HG02623 (cell line): ENCODE measurements at regions not wholly inside any gene's neighbourhood (a gene's known extent, or its start where the extent isn't known, plus 50 kb on each side); places are given as distances from the start of the nearest gene placed in this dataset.
"Not testable (repeated sequence)": the region's sequence is repeated elsewhere in the genome, so short reads cannot be mapped to it uniquely, and the experiment has no call there.

ENCODE experiments used
- ATAC-seq: cut with Tn5 transposase; IDR thresholded peaks from one replicate; pipeline ENCODE4 v1.9.1; 2021; ENCODE audit warnings: moderate library complexity; ENCODE audit not compliant: unreplicated experiment

DNA sequence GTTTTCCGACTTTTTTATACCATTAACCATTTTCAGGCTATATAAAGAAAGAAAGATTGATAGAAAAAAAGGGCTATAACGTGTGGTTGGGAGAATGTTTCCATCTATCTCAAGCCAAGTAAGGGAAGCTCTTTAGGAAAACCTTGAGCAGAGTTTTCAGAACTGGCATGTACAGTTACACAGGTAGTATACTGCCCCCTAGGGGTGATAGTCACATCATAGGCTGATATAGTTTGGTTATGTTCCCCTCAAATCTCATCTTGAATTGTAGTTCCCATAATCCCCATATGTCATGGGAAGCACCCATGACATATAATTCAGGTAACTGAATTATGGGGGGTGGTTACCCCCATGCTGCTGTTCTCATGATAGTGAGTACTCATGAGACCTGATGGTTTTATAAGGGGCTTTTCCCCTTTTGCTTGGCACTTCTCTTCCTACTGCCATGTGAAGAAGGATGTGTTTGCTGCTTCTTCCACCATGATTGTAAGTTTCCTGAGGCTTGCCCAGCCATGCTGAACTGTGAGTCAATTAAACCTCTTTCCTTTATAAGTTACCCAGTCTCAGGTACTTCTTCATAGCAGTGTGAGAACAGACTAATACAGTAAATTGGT is 186.8 kb downstream of the TMA16 start:
- peak; percentile 81 for ATAC-seq

DNA sequence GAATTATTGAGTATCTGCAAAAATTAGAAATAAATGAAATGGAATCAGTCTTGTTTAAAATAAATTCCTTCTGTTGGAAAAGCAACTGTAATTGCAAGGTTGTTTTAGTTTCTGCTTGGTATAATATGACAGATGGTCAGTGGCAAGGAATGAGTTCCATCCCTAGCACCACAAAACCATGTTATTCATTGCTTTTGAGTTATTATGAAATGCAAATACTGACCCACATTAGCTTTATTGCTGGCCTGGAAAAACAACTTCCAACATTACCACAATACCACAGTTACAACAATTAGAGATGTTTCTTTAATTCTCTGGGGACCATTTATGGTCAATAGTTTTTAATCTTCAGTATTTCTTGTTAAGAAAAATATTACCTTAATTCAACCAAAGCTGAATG is 194.4 kb downstream of the TMA16 start:
- ATAC-seq: no peak

DNA sequence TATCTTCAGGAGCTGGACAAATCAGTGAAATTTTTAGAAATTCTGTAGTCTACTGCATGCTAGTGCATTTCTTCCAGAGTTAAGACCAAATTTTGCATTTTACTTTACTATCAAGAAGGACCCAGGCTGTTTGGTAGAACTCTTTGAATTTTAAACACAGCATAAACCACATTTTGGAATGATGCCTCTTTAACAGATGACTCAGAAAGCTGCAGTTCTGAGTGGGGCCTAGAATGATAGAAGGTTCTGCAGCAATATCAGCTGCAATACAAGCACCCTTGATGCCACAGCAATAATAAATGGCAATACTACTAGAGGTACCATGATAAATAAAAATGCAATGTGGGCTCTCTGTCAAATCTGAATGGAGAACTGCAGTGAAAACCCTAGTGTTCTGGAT is 198.7 kb downstream of the TMA16 start:
- ATAC-seq: no peak

DNA sequence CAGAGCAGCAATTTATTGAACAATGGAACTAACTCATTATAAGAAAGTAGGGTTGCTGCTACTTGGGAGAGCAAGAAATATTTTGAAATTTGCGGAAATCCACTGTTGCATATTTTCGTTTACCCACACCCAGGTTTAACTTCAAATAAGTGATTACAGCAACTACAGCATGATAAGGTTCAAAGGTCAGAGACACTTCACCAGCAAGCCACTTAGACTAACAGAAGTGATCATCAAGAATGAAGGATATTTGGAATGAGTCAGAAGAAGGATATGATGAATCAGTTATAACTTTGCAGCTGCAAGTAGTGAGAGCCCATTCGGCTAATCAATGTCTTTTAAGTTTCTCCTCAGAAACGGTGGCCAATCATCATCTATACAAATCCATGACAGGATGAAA is 199.3 kb downstream of the TMA16 start:
- ATAC-seq: no peak

DNA sequence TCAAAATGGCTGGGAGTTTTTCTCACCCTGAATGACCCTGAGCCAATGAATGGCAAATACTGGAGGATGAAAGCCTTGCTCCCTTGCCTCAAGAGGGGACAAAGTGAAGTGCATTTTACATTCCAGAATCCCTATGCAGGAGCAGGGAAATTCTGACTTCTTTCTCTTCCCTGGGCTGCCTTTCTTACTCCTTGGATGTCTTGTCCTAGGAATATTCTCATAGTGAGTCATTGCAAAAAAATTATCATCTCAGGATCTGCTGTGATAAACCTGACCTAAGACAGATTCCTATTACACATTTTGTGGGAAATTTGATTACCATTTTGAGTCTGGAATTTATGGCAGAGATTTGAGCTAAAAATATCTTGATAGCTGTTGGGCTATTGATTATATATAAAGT is 199.9 kb downstream of the TMA16 start:
- no peak for ATAC-seq

DNA sequence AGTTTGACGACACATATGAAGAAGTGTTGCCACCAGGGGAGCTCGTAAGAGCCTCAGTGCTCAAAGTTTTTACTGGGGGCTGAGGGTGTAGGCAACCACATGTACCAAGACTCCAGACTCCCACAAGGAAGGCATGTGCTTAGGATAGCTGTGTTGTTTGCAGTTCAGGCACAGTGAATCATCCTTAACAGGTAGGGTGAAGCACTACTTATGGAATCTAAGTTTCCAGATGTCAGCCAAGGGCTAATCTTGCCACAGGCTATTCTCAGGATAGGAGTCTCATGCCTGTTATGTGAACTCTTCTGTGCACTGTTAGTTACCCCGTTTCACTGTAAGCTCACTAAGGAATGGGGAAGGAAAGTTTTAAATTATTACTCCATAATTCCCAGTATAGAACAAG is 202.6 kb downstream of the TMA16 start:
- no peak for ATAC-seq

DNA sequence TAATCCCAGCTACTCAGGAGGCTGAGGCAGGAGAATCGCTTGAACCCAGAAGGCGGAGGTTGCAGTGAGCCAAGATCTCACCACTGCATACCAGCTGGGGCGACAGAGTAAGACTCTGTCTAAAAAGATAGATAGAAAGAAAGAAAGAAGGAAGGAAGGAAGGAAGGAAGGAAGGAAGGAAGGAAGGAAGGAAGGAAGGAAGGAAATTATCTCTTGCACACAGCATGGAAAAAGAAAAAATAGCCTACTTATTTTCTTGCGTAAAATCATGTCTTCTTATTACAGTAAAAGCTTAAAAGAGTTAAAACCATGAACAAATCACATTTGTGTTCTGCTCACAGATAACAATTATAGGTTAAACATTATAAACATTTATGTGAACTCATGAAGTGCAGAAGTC is 205.9 kb downstream of the TMA16 start:
- ATAC-seq: not testable (repeated sequence)

DNA sequence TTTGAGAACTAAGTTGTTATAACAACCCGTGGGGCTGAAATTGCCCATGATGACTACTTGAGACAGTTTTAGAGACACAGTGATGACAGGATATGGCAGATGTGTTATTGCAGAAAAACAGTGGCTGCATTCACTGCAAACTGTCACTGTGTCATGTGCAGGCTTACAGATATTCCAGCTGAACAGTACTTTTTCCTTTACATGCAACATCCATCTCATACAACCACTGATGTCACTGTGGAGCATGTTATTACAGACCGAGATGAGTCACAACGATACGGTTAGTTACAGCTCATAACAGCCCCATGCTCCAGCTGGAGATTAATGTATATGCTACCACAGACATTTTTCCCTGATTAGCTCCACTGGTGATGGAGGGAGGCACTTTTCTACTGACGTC is 207.4 kb downstream of the TMA16 start:
- ATAC-seq: peak; percentile 88

DNA sequence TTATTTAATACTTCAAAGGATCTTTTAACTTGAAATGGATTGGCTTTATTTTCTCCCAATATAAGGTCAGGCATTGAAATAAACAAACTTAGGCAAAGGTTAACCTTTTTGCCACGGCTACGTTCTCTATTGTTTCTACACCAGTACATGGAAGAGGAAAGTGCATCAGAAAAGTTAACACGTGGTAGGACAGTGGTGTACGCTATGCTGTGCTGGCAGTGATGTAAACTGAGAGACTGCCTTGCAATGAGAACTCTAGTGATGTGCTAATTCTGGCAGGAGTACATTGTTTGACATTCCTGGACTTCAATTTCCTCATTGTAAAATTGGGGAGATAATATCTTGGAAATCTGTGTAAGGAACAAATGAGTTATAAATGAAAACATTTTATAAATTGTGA is 208.2 kb downstream of the TMA16 start:
- no peak for ATAC-seq

DNA sequence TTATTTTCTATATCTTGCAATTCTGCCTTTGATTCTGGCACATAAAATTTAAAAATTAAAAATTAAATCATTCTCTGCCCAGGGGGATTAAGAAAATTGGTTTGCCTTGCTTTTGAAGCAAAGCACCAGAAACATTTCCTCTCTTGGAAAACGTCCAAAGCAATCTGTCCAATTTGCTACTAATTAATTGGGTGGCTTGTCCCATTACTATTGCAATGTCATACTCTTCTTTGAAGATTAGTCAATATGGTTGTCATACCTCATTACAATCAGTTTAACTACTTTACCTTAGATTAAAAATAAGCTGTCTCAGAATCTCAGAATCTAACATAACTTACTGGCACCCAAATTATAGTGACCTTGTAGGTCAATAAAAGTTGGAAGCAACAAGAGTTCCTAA is 208.8 kb downstream of the TMA16 start:
- no peak for ATAC-seq

DNA sequence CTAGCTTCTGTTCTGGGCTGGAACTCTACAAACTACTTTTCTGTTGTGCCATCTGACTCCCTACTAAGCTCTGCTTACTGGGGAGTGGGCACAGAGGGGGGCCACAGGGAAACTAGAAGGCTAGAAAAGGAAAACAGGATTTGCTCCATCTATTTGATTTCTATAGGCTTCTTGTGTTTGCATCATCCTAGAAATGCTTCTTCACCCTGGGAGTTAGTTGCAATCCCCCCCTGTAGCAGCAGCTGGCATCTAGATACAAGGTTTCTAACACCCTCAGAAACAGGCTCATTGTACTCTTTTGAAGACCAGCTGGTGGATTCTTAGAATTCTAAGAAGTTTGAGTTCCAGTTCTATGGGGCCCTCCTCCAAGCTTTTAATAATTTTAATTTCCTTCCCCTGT is 213.4 kb downstream of the TMA16 start:
- ATAC-seq: no peak

DNA sequence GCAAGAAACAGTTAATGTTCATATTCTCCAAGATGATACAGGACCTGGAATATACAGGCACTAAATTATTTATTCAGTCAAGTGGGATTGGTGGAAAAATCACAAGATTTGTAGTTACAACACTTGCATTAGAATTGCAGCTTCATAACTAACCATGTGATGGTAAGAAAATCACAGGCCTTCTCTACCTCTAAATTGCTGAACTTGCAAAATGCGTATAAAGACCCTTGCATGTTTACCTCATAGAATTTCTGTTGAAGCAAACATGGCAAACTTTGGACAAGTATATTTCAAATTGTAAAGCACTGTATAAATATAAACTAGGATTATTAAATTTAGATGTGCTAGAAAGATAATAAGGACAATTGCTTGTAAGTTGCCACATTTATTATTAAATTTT is 215.1 kb downstream of the TMA16 start:
- ATAC-seq: no peak

DNA sequence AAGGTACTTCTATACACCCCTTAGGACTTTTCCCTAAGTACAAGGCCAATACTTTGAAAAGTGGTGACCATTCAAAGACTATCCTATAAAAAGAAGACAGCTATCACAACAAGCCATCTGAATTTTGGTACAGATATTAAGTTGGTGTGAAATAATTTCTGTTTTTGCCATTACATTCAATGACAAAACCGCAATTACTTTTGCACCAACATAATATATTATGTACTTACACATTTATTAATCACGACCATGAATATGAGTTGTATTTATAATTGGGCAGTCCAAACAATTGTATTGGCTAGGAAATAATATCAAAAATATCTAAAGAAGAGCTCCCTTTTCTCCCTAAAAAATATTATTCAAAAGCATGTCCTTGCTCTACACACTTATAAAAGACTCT is 215.7 kb downstream of the TMA16 start:
- no peak for ATAC-seq

DNA sequence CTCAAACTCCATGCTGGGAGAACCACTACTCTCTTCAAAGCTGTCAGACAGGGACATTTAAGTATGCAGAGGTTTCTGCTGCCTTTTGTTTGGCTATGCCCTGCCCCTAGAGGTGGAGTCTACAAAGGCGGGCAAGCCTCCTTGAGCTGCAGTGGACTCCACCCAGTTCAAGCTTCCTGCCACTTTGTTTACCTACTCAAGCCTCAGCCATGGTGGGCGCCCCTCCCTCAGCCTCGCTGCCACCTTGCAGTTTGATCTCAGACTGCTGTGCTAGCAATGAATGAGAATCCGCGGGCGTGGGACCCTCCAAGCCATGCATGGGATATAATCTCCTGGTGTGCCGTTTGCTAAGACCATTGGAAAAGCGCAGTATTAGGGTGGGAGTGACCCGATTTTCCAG is 230.0 kb downstream of the TMA16 start:
- not testable (repeated sequence) for ATAC-seq

DNA sequence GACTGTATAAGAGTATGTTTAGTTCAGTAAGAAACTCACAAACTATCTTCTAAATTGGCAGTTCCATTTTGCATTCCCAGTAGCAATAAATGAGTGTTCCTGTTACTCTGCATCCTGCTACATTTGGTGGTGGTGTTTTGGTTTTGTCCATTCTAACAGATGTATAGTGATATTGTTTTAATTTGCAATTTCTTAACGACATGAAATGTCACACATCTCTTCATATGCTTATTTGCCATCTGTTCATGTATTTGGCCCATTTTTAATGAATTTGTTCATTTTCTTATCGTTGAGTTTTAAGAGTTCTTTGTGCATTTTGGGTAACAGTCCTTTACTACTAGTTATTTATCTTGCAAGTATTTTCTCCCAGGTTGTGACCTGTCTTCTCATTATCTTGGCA is 232.2 kb downstream of the TMA16 start:
- no peak for ATAC-seq

DNA sequence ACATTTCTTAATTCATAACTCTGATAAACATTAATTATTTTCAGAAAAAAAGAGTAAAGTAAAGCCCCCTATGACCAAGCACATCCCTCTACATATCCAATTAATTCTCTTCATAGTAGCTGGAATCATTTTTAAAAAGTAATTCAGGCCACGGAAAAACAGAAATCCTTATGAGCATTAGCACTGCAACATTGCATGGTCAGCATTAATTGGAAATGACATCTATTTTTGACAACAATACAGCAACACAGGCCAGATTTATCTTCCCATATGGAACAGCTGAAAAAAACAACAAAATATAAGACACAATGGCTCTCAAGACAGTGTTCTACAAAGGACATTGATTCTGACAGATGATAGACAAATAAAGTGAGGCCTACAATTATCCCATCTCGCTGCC is 236.6 kb downstream of the TMA16 start:
- ATAC-seq: no peak

DNA sequence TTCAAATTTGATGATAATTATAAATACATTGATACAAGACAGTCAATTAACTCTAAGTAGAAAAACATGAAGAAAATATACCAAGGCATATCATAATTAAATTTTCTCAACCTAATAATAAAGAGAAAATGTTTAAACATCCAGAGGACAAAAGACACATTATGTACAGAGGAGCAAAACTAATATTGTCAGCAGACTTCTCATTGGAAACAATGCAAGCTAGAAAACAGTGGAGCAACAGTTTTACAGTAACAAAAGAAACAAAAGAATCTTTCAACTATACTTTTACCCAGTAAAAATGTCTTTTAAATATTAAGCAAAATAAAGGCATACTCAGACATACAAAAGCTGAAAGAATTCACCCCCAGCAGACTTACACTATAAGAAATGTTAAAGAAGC is 238.0 kb downstream of the TMA16 start:
- no peak for ATAC-seq

DNA sequence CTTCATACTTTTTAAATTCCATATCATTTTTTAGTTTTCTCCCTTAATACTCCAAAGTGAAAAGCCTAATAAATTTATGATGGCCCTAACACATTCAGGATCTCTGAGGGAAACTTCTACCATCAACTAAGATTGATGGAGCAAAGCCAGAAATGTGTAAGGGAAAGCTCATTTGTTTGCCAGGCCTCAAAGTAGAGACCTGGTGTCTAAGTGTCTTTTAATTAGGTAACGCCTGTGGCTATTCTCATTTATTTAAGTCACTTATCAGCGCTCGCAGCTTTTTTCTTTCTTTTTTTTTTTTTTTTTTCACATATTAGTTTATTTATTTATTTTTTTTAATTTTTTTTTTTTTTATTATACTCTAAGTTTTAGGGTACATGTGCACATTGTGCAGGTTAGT is 242.4 kb downstream of the TMA16 start:
- ATAC-seq: no peak

DNA sequence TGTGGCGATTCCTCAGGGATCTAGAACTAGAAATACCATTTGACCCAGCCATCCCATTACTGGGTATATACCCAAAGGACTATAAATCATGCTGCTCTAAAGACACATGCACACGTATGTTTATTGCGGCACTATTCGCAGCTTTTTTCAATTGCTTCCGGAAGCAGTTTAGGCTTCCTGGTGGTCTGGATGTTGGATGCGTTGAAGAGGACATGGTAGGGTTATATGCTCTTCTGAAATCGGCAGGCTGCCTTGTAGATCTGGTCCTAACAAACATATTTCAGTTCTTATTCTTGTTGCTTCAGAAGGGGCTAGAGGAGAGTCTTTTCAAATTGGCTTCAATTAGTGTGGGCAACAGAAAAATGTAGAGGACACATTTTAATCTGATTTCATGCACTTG is 243.4 kb downstream of the TMA16 start:
- not testable (repeated sequence) for ATAC-seq

DNA sequence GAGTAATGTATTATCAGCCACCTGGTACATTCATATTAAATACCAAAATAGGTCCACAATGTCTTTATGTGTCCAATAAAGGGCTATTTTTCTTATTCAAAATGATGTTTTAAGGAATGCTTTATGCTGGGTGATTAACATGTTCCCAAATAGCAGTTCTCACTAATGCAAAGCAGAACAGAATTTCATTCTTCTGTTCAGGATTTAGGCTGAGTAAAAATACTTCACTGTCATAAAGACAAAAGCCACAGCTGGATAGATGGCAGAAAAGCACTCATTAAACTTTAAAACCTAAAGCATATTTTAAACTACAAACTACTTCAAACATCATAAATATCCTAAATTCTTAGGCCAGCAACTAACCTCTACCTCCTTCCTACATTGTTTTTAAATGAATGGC is 244.0 kb downstream of the TMA16 start:
- no peak for ATAC-seq

DNA sequence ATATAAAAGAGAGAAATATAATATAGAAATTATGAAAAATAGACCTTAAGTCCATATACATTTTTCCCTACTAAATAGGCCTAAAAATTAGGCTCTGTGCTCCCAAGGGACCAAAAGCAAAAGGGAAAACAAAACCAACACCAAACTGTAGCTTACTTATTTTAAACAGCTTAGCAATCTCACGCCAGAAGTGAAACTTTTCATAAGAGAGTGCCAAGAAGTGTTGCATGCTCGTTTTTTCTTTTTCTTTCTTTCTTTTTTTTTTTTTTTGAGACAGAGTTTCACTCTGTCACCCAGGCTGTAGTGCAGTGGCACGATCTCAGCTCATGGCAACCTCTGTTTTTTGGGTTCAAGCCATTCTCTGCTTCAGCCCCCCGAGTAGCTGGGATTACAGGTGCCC is 250.4 kb downstream of the TMA16 start:
- peak; percentile 93 for ATAC-seq

DNA sequence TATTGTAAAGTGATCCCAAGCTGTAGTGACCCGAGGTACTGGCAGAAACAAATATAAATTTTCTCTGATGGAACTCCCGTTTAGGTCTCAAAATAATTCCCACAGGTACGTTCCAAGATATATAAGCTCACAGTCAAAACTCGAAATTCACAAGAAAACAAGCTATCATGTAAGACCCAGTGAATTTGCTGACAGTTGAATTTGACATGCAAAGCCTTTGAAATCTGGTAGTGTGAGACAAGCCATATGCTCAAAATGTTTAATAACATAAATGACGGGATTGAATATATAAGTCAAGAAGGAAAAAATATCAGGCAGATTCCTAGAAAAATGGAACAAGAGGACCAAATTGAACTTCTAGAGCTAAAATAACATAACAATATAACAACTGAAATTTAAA is 252.8 kb downstream of the TMA16 start:
- no peak for ATAC-seq

DNA sequence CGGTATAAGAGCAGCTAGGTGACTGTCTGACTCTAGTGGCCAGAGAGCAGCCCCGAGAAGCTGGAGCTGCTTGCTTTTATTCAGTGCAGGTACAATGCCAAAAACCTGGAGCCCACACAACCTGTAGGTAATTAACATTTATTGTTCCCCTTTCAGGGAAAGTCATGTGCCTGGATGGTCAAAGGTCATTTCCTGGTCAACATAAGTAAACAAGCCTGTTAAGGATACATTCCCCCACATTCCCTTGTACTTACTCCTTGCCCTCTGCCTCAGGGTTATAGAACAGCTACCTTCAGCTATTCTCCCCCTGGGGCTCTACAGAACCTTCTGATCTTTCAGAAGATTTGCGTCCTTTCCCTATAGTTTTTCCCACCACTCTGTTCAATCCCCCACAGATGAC is 253.4 kb downstream of the TMA16 start:
- ATAC-seq: no peak

DNA sequence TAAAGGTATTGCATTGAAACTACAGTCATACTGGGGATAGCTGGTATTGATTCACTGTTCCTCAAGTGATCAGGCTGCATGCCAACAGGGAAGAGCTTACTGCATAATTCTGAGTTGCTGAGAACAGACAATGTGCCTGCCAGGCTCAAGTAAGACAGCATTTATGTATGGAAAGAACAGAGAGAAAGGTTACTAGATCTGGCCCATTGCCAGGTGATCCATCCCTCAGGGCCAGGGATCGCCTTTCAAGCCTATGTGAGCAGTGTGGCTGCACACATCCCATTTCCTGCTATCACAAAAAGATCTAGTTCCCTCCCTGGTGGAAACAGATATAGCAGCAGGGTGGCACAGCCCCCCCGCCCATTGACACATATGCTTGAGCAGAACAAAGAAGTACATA is 254.0 kb downstream of the TMA16 start:
- no peak for ATAC-seq
